ENCODE measurements at regions not wholly inside any gene's neighbourhood (a gene's known extent, or its start where the extent isn't known, plus 50 kb on each side); places are given as distances from the start of the nearest gene placed in this dataset.

DNA sequence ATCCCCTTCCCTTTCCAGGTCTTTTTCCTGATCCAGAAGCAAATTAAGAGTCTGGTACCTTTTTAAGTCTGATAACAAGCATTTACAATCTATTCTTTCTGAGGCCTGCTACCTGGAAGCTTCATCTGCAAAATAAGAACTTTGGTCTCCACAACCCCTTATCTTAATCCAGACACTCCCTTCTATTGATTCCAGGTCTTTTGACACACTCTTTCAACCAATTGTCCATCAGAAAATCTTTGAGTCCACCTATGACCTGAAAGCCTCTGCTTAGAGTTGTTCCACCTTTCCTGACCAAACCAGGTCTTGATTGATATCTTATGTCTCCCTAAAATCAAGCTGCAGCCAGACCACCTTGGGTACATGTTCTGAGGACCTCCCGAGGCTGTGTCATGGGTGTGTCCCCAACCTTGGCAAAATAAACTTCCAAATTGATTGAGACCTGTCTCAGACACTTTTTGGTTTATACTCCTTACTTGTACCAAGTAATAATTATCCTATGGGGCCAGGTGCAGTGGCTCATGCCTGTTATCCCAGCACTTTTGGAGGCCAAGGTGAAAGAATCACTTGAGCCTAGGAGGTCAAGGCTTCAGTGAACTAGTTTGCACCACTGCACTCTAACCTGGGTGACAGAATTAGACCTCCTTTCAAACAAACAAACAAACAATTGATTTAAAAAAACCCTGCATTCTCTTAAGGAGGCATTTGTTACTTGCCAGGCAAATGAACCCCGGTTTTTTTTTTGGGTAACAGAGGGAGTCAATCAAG is 126.1 kb downstream of the MAP3K21 start:
- TF ChIP-seq POLR2AphosphoS5 (IDR thresholded peaks at IDR 0.05; ENCODE audit: low read depth) (no peak), EZH2phosphoT487 (IDR thresholded peaks at IDR 0.05; ENCODE audit: unreplicated experiment) (no peak), EZH2 (IDR thresholded peaks at IDR 0.05; ENCODE audit: low read depth, unreplicated experiment) (no peak), CREB1 (CRISPR knock-in tag; IDR thresholded peaks at IDR 0.05; ENCODE audit: low read depth) (no peak), JUNB (IDR thresholded peaks at IDR 0.05; ENCODE audit: unreplicated experiment) (no peak), ZNF114 (CRISPR knock-in tag; IDR thresholded peaks at IDR 0.05) (no peak), STAT1 (IDR thresholded peaks at IDR 0.05; ENCODE audit: unreplicated experiment) (no peak), NANOG (IDR thresholded peaks at IDR 0.05; ENCODE audit: borderline replicate concordance) (no peak), ZNF331 (CRISPR knock-in tag; IDR thresholded peaks at IDR 0.05; ENCODE audit: low read depth) (no peak)
- TF ChIP-seq, protein P1, sequence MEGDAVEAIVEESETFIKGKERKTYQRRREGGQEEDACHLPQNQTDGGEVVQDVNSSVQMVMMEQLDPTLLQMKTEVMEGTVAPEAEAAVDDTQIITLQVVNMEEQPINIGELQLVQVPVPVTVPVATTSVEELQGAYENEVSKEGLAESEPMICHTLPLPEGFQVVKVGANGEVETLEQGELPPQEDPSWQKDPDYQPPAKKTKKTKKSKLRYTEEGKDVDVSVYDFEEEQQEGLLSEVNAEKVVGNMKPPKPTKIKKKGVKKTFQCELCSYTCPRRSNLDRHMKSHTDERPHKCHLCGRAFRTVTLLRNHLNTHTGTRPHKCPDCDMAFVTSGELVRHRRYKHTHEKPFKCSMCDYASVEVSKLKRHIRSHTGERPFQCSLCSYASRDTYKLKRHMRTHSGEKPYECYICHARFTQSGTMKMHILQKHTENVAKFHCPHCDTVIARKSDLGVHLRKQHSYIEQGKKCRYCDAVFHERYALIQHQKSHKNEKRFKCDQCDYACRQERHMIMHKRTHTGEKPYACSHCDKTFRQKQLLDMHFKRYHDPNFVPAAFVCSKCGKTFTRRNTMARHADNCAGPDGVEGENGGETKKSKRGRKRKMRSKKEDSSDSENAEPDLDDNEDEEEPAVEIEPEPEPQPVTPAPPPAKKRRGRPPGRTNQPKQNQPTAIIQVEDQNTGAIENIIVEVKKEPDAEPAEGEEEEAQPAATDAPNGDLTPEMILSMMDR (conservative IDR thresholded peaks at IDR 0.05; ENCODE audit: low read depth in 2 of 2): no peak
- TF ChIP-seq, protein P2, sequence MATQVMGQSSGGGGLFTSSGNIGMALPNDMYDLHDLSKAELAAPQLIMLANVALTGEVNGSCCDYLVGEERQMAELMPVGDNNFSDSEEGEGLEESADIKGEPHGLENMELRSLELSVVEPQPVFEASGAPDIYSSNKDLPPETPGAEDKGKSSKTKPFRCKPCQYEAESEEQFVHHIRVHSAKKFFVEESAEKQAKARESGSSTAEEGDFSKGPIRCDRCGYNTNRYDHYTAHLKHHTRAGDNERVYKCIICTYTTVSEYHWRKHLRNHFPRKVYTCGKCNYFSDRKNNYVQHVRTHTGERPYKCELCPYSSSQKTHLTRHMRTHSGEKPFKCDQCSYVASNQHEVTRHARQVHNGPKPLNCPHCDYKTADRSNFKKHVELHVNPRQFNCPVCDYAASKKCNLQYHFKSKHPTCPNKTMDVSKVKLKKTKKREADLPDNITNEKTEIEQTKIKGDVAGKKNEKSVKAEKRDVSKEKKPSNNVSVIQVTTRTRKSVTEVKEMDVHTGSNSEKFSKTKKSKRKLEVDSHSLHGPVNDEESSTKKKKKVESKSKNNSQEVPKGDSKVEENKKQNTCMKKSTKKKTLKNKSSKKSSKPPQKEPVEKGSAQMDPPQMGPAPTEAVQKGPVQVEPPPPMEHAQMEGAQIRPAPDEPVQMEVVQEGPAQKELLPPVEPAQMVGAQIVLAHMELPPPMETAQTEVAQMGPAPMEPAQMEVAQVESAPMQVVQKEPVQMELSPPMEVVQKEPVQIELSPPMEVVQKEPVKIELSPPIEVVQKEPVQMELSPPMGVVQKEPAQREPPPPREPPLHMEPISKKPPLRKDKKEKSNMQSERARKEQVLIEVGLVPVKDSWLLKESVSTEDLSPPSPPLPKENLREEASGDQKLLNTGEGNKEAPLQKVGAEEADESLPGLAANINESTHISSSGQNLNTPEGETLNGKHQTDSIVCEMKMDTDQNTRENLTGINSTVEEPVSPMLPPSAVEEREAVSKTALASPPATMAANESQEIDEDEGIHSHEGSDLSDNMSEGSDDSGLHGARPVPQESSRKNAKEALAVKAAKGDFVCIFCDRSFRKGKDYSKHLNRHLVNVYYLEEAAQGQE (IDR thresholded peaks at IDR 0.05; ENCODE audit: unreplicated experiment): no peak
- TF ChIP-seq, protein P3, sequence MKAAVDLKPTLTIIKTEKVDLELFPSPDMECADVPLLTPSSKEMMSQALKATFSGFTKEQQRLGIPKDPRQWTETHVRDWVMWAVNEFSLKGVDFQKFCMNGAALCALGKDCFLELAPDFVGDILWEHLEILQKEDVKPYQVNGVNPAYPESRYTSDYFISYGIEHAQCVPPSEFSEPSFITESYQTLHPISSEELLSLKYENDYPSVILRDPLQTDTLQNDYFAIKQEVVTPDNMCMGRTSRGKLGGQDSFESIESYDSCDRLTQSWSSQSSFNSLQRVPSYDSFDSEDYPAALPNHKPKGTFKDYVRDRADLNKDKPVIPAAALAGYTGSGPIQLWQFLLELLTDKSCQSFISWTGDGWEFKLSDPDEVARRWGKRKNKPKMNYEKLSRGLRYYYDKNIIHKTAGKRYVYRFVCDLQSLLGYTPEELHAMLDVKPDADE (IDR thresholded peaks at IDR 0.05): no peak

All from GM23338 (cell line).